GM12892 (cell line): ENCODE measurements at regions not wholly inside any gene's neighbourhood (a gene's known extent, or its start where the extent isn't known, plus 50 kb on each side); places are given as distances from the start of the nearest gene placed in this dataset.

Experiments used
- POLR2A ChIP-seq: IDR thresholded peaks from 2 replicates; pipeline ENCODE4 v1.6.1; 2011; ENCODE audit warnings: low read depth, low read length, control low read depth
- POLR2AphosphoS5 ChIP-seq: IDR thresholded peaks from 2 replicates; pipeline ENCODE4 v1.6.1; 2011; ENCODE audit warnings: low read depth, low read length, control low read depth

DNA sequence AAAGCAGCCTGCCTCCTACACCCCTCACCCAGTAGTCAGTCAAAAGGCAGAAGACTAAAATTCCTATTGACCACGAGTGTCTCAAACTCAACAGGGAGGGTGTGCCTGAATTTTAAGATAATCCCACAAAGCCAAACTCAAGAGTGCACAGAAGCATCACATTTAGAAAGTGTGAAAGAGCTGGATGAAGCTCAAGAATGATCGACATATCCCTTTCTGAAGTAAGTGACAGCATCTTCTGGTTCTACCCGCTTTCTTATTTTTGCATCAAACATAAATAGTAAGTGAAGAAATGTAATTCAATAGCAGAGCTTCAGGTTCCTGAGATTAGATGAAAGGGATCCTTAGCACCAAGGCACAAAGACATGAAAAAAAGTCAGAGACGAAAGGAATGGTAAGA lies 64.5 kb upstream of the BACH2 start:
- TF ChIP-seq POLR2AphosphoS5, result no peak
- TF ChIP-seq POLR2A, result no peak
